HG02678 (cell line): ENCODE measurements at regions not wholly inside any gene's neighbourhood (a gene's known extent, or its start where the extent isn't known, plus 50 kb on each side); places are given as distances from the start of the nearest gene placed in this dataset.
A peak's percentile ranks its signal among the peaks of the same experiment; 100 is the strongest.

Experiments used
- ATAC-seq: cut with Tn5 transposase; IDR thresholded peaks from one replicate; pipeline ENCODE4 v1.9.1; 2021; ENCODE audit warnings: mild to moderate bottlenecking, moderate library complexity; ENCODE audit not compliant: unreplicated experiment

GRCh38 chr2:128702616-128703015 lies 383.9 kb upstream of the HS6ST1 start:
- no peak for ATAC-seq

- no peak for ATAC-seq
Observed at GRCh38 chr2:128708106-128708816, 389.6 kb upstream of the HS6ST1 start.

- no peak for ATAC-seq
Observed at GRCh38 chr2:128710242-128710641, 391.6 kb upstream of the HS6ST1 start.

GRCh38 chr2:128710729-128711128 lies 392.1 kb upstream of the HS6ST1 start:
- ATAC-seq = no peak

- ATAC-seq = no peak
Observed at GRCh38 chr2:128714285-128714684, 395.6 kb upstream of the HS6ST1 start.

GRCh38 chr2:128714851-128715312 lies 396.2 kb upstream of the HS6ST1 start:
- no peak for ATAC-seq

GRCh38 chr2:128715360-128715759 lies 396.7 kb upstream of the HS6ST1 start:
- no peak for ATAC-seq

- no peak for ATAC-seq
Observed at GRCh38 chr2:128716299-128716721, 397.6 kb upstream of the HS6ST1 start.

- ATAC-seq = no peak
Observed at GRCh38 chr2:128717758-128718710, 399.4 kb upstream of the HS6ST1 start.

GRCh38 chr2:128720080-128721022 lies 401.7 kb upstream of the HS6ST1 start:
- ATAC-seq = no peak

- ATAC-seq = no peak
Observed at GRCh38 chr2:128721096-128721495, 402.4 kb upstream of the HS6ST1 start.

- no peak for ATAC-seq
Observed at GRCh38 chr2:128722489-128722888, 403.8 kb upstream of the HS6ST1 start.

GRCh38 chr2:128724547-128724946 lies 405.9 kb upstream of the HS6ST1 start:
- ATAC-seq = no peak

- no peak for ATAC-seq
Observed at GRCh38 chr2:128724972-128725371, 406.3 kb upstream of the HS6ST1 start.

GRCh38 chr2:128726236-128726635 lies 407.6 kb upstream of the HS6ST1 start:
- ATAC-seq = peak; percentile 17

GRCh38 chr2:128726911-128727310 lies 408.2 kb upstream of the HS6ST1 start:
- peak; percentile 54 for ATAC-seq

GRCh38 chr2:128727404-128727803 lies 408.7 kb upstream of the HS6ST1 start:
- ATAC-seq = peak; percentile 77

- ATAC-seq = peak; percentile 58
Observed at GRCh38 chr2:128727914-128728313, 409.2 kb upstream of the HS6ST1 start.

- no peak for ATAC-seq
Observed at GRCh38 chr2:128729051-128729450, 410.4 kb upstream of the HS6ST1 start.

- ATAC-seq = no peak
Observed at GRCh38 chr2:128731994-128732650, 413.5 kb upstream of the HS6ST1 start.
